Progenitor cell of endocrine pancreas (in vitro differentiated cells): ENCODE measurements at regions not wholly inside any gene's neighbourhood (a gene's known extent, or its start where the extent isn't known, plus 50 kb on each side); places are given as distances from the start of the nearest gene placed in this dataset.

Experiments
- DNase-seq: peaks from one replicate; pipeline ENCODE4 v3.0.0; 2021; ENCODE audit warnings: low spot score; ENCODE audit not compliant: unreplicated experiment
- H3K27ac Mint-ChIP-seq: 2 replicates; pipeline ENCODE4 v1.8.0; 2021; ENCODE audit warnings: mild to moderate bottlenecking, moderate library complexity, mixed read lengths
- H3K27me3 Mint-ChIP-seq: 2 replicates; pipeline ENCODE4 v1.8.0; 2021; ENCODE audit warnings: mixed read lengths
- H3K36me3 Mint-ChIP-seq: 2 replicates; pipeline ENCODE4 v1.8.0; 2022; ENCODE audit warnings: mixed read lengths; ENCODE audit not compliant: insufficient read depth
- H3K4me1 Mint-ChIP-seq: 2 replicates; pipeline ENCODE4 v1.8.0; 2021; ENCODE audit warnings: low read depth, mixed read lengths
- H3K4me3 Mint-ChIP-seq: 2 replicates; pipeline ENCODE4 v1.8.0; 2021; ENCODE audit warnings: low read depth, mild to moderate bottlenecking, moderate library complexity, mixed read lengths
- H3K9me3 Mint-ChIP-seq: 2 replicates; pipeline ENCODE4 v1.8.0; 2021; ENCODE audit warnings: low read depth, mixed read lengths
- TF ChIP-seq, protein P1 (sequence below): fragments of 200-600 bp; sonication (generic); IDR thresholded peaks from one replicate; pipeline ENCODE4 v1.5.0; 2021; ENCODE audit warnings: antibody characterized with exemption, mild to moderate bottlenecking; ENCODE audit not compliant: unreplicated experiment

DNA sequence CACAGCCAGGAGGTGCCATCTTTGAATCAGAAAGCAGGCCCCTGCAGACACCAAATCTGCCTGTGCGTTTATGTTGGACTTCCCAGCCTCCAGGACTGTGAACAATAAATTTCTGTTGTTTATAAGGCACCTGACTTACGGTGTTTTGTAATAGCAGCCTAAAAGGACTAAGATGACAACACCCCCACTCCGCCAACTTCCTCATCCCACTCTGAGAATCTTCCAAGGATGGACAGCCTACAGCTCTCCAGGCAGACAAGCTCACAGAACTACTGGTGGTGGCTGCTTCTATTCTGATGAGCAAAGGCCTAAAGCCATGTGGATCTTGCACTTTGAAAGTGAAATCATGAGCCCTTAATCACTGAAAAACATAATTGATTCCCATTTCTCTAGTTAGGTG is 449.2 kb downstream of the TSHZ3 start:
- DNase-seq = no peak
- Mint-ChIP-seq H3K36me3 (no peaks in the 10 kb centered on the region), H3K27ac (no peak overlapping the region), H3K9me3 (no peaks in the 10 kb centered on the region), H3K4me1 (no peaks in the 10 kb centered on the region), H3K4me3 (no peak overlapping the region), H3K27me3 (no peaks in the 10 kb centered on the region)
- TF ChIP-seq, protein P1, sequence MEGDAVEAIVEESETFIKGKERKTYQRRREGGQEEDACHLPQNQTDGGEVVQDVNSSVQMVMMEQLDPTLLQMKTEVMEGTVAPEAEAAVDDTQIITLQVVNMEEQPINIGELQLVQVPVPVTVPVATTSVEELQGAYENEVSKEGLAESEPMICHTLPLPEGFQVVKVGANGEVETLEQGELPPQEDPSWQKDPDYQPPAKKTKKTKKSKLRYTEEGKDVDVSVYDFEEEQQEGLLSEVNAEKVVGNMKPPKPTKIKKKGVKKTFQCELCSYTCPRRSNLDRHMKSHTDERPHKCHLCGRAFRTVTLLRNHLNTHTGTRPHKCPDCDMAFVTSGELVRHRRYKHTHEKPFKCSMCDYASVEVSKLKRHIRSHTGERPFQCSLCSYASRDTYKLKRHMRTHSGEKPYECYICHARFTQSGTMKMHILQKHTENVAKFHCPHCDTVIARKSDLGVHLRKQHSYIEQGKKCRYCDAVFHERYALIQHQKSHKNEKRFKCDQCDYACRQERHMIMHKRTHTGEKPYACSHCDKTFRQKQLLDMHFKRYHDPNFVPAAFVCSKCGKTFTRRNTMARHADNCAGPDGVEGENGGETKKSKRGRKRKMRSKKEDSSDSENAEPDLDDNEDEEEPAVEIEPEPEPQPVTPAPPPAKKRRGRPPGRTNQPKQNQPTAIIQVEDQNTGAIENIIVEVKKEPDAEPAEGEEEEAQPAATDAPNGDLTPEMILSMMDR = no peak

DNA sequence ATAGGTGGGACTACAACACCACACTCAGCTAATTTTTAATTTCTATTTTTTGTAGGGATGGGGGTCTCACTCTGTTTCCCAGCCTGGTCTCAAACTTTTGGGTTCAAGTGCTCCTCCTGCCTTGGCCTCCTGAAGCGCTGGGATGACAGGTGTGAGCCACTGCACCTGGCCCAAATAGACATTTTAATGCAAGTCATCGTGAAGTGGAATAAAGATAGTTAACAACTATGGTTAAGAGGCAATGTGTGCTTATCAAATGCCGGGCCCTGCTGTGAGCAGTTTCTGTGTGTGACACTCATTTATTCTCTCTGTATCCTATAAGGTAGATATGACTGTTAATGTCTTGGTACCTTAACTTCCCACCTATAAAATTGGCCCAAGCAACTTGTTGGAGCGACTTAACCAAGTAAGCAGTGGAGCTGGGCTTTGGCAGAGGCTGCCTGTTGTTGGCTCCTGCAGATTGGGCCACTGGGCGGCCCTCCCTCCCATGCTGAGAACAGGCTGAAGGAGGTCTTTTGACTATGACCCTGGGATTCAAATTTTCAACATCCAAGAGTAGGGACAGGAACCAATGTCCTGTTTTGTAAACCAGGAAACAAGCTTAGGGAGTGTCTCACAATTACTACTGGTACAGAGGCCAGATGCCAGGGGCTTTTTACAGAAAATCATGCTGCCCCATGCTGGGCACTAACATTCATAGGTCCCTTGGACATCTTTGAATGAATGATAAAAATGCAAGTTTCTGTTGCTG is 450.7 kb downstream of the TSHZ3 start:
- Mint-ChIP-seq H3K27me3 (peaks cover 2% of the 10 kb centered on the region), H3K4me3 (no peak overlapping the region), H3K36me3 (no peaks in the 10 kb centered on the region), H3K9me3 (no peaks in the 10 kb centered on the region), H3K27ac (no peak overlapping the region), H3K4me1 (no peaks in the 10 kb centered on the region)
- no peak for DNase-seq
- TF ChIP-seq, protein P1 = no peak

DNA sequence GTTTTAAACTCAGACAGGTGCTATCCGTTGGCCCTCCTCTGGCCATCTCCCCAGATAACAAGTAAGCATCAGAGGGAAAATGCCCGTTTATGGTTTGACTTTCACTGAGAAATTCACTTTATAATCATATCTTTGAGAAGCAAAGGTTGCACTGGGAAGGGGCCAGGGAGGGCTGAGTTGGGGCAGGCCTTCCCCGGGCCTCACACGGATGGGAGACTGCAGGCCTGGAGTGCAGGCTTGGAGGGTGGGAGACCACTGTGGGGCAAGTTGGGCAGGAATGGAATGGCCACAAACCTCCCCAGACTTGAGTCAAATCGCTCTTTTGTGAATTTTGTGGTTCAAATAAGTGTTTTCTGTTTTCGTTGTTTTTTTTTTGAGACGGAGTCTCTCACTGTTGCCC is 451.7 kb downstream of the TSHZ3 start:
- Mint-ChIP-seq H3K27me3 (peaks cover 2% of the 10 kb centered on the region), H3K36me3 (no peaks in the 10 kb centered on the region), H3K9me3 (no peaks in the 10 kb centered on the region), H3K4me1 (no peaks in the 10 kb centered on the region), H3K4me3 (no peak overlapping the region), H3K27ac (no peak overlapping the region)
- TF ChIP-seq, protein P1 = no peak
- no peak for DNase-seq

DNA sequence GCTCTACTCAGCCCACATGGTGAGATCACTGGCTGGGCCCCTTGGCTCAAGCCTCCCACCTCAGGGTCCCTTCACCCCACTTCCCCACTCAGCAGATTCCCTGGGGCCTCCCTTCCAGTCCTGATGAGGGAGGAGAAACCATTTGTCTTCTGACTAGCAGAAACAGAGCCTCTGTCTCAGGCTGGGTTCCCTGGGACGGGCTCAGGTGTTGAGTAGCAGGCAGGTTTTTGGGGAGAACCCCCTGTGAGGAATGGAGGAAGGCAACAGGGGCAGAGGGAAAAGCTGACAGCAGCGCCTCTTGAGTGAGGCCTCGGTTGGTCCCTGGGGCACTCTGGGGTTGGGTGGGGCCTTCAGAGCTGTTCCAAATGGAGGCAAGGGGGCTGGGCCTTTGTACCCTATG is 452.2 kb downstream of the TSHZ3 start:
- Mint-ChIP-seq H3K4me1 (no peaks in the 10 kb centered on the region), H3K27me3 (peaks cover 2% of the 10 kb centered on the region), H3K27ac (no peak overlapping the region), H3K9me3 (no peaks in the 10 kb centered on the region), H3K4me3 (no peak overlapping the region), H3K36me3 (no peaks in the 10 kb centered on the region)
- no peak for DNase-seq
- TF ChIP-seq, protein P1 = no peak

DNA sequence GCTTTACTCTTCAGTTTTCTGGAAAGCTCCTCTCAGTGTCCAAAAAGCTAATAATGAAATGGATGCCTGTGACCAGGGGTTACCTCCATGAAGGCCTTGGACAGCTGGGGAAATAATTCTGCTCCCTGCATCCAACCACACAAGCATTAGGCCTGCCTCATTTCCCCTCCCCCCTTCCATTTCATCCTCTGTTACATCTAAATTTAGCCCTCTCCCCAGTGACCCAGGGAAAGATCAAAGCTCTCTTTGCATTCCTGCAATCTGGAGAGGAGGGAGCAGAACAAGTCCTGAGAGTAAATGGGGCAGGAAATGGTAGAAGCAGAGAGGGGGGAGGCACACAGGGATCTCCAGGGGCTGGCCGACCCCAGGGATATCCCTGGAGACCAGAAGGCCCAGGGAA is 452.7 kb downstream of the TSHZ3 start:
- no peak overlapping the region for H3K4me3 Mint-ChIP-seq
- no peaks in the 10 kb centered on the region for H3K36me3 Mint-ChIP-seq
- DNase-seq = no peak
- TF ChIP-seq, protein P1 = no peak
- H3K9me3 Mint-ChIP-seq = no peaks in the 10 kb centered on the region
- peaks cover 5% of the 10 kb centered on the region for H3K27me3 Mint-ChIP-seq
- no peak overlapping the region for H3K27ac Mint-ChIP-seq
- H3K4me1 Mint-ChIP-seq = no peaks in the 10 kb centered on the region
